H1 (cell line): ENCODE measurements at regions not wholly inside any gene's neighbourhood (a gene's known extent, or its start where the extent isn't known, plus 50 kb on each side); places are given as distances from the start of the nearest gene placed in this dataset.

ENCODE experiments used
- CTCF ChIA-PET: fragments of 300-600 bp; sonication (Branson Sonifier 250); formaldehyde crosslinking; loops from one replicate; lab custom pipeline; 2021; ENCODE audit not compliant: partially characterized antibody; lab: Charles Lee
- POLR2A ChIA-PET: fragments of 300-600 bp; sonication (Branson Sonifier 250); formaldehyde crosslinking; loops from one replicate; lab custom pipeline; 2021; ENCODE audit warnings: inconsistent platforms; ENCODE audit not compliant: partially characterized antibody; lab: Charles Lee
- DNase-seq, 2 experiments: peaks; one replicate each; pipeline versions ENCODE4 v3.0.0 to v3.0.0-alpha.2; 2010 to 2022; ENCODE audit warnings: low spot score in 2 of 2, low read depth in 1 of 2, mixed read lengths in 1 of 2
- FAIRE-seq: peaks from 2 replicates; lab custom pipeline; 2011; peaks lifted over from hg19 to GRCh38; lab: Jason Lieb, UNC
- H2AFZ ChIP-seq: 2 replicates; pipeline ENCODE4 v1.8.1; 2012; ENCODE audit warnings: low read length, inconsistent platforms
- H2AK5ac ChIP-seq: 2 replicates; pipeline ENCODE4 v1.6.1; 2013; ENCODE audit warnings: low read depth, low read length
- H2BK120ac ChIP-seq: replicated peaks from 2 replicates; pipeline ENCODE3; 2013; ENCODE audit warnings: low read depth, low read length, inconsistent platforms
- H2BK12ac ChIP-seq: 2 replicates; pipeline ENCODE4 v1.6.1; 2013; ENCODE audit warnings: low read depth, low read length
- H2BK15ac ChIP-seq: 2 replicates; pipeline ENCODE4 v1.6.1; 2013; ENCODE audit warnings: low read length
- H2BK20ac ChIP-seq: 2 replicates; pipeline ENCODE4 v1.6.1; 2013; ENCODE audit warnings: low read length
- H2BK5ac ChIP-seq: 2 replicates; pipeline ENCODE4 v1.6.1; 2013; ENCODE audit warnings: low read depth, low read length
- H3K14ac ChIP-seq: 2 replicates; pipeline ENCODE4 v1.6.1; 2013; ENCODE audit warnings: inconsistent platforms; ENCODE audit not compliant: insufficient read length
- H3K18ac ChIP-seq: 2 replicates; pipeline ENCODE4 v1.6.1; 2013; ENCODE audit warnings: low read length; ENCODE audit errors: extremely low read depth
- H3K23ac ChIP-seq: 2 replicates; pipeline ENCODE4 v1.6.1; 2013; ENCODE audit warnings: inconsistent platforms; ENCODE audit not compliant: insufficient read length
- H3K23me2 ChIP-seq: 2 replicates; pipeline ENCODE4 v1.6.1; 2013; ENCODE audit warnings: low read depth, low read length
- H3K27ac ChIP-seq: 2 replicates; pipeline ENCODE4 v1.6.1; 2011; ENCODE audit warnings: low read depth, low read length, inconsistent platforms
- H3K27me3 ChIP-seq, 4 experiments: replicated peaks in 1 of 4; 1 replicate in 1 of 4; 2 replicates in 3 of 4; pipeline versions ENCODE4 v1.6.1 to v1.8.1; 2011 to 2013; ENCODE audit warnings: low read length in 3 of 4, mild to moderate bottlenecking in 3 of 4, inconsistent platforms in 2 of 4, mixed read lengths in 2 of 4, moderate library complexity in 1 of 4; ENCODE audit not compliant: control insufficient read depth in 3 of 4, insufficient read depth in 3 of 4; ENCODE audit errors: extremely low read depth in 1 of 4
- H3K36me3 ChIP-seq, 4 experiments: 2 replicates each; pipeline versions ENCODE4 v1.6.1 to v1.8.1; 2011 to 2013; ENCODE audit warnings: mild to moderate bottlenecking in 4 of 4, low read length in 3 of 4, moderate library complexity in 2 of 4, control low read depth in 1 of 4, inconsistent platforms in 1 of 4; ENCODE audit not compliant: insufficient read depth in 4 of 4, control insufficient read depth in 2 of 4
- H3K4ac ChIP-seq: replicated peaks from 2 replicates; pipeline ENCODE3; 2013; ENCODE audit warnings: low read length, low read depth, mixed read lengths, inconsistent platforms; ENCODE audit not compliant: insufficient read length
- H3K4me1 ChIP-seq, 4 experiments: replicated peaks in 1 of 4; 1 replicate in 1 of 4; 2 replicates in 3 of 4; pipeline versions ENCODE4 v1.6.1 to v1.8.1; 2011 to 2013; ENCODE audit warnings: low read length in 3 of 4, inconsistent platforms in 2 of 4, mixed read lengths in 1 of 4; ENCODE audit not compliant: insufficient read depth in 4 of 4, control insufficient read depth in 3 of 4
- H3K4me2 ChIP-seq, 2 experiments: 2 replicates each; pipeline versions ENCODE4 v1.6.1 to v1.8.1; 2011 to 2013; ENCODE audit warnings: low read depth in 2 of 2, low read length in 2 of 2, control low read depth in 1 of 2, inconsistent platforms in 1 of 2, mild to moderate bottlenecking in 1 of 2; ENCODE audit not compliant: insufficient read depth in 1 of 2
- H3K4me3 ChIP-seq, 4 experiments: fragments of 200-600, 300-600 bp in 1 of 4; sonication (generic), shearing (Covaris generic), sonication (Bioruptor Twin) in 1 of 4; 2 replicates each; pipeline versions ENCODE4 v1.5.1 to v1.8.1; 2011 to 2016; ENCODE audit warnings: low read length in 4 of 4, low read depth in 3 of 4, control low read depth in 2 of 4, inconsistent platforms in 2 of 4, mild to moderate bottlenecking in 2 of 4, mixed read lengths in 1 of 4, moderate library complexity in 1 of 4; ENCODE audit not compliant: insufficient read depth in 2 of 4; ENCODE audit errors: extremely low read depth in 1 of 4
- H3K56ac ChIP-seq: replicated peaks from 2 replicates; pipeline ENCODE3; 2013; ENCODE audit warnings: low read depth, mild to moderate bottlenecking, mixed read lengths, low read length, inconsistent platforms; ENCODE audit not compliant: insufficient read length
- H3K79me1 ChIP-seq: 2 replicates; pipeline ENCODE4 v1.6.1; 2013; ENCODE audit warnings: low read depth, low read length, control low read depth
- H3K79me2 ChIP-seq, 2 experiments: 2 replicates each; pipeline versions ENCODE4 v1.6.1 to v1.8.1; 2012 to 2013; ENCODE audit warnings: low read length in 2 of 2, mild to moderate bottlenecking in 2 of 2, inconsistent platforms in 1 of 2; ENCODE audit not compliant: insufficient read depth in 2 of 2, control insufficient read depth in 1 of 2
- H3K9ac ChIP-seq, 4 experiments: replicated peaks in 1 of 4; 1 replicate in 1 of 4; 2 replicates in 3 of 4; pipeline versions ENCODE4 v1.6.1 to v1.8.1; 2011 to 2013; ENCODE audit warnings: low read depth in 3 of 4, low read length in 3 of 4, control low read depth in 2 of 4, mild to moderate bottlenecking in 2 of 4, moderate library complexity in 2 of 4, inconsistent platforms in 1 of 4; ENCODE audit errors: extremely low read depth in 1 of 4
- H3K9me3 ChIP-seq, 2 experiments: 2 replicates each; pipeline versions ENCODE4 v1.6.1 to v1.8.1; 2012 to 2013; ENCODE audit warnings: mild to moderate bottlenecking in 2 of 2, moderate library complexity in 2 of 2, control low read depth in 1 of 2, inconsistent platforms in 1 of 2, low read depth in 1 of 2, low read length in 1 of 2, mixed read lengths in 1 of 2; ENCODE audit not compliant: insufficient read depth in 2 of 2
- H4K20me1 ChIP-seq, 2 experiments: replicated peaks in 1 of 2; 2 replicates each; pipeline versions ENCODE3 to v1.8.1; 2011 to 2013; ENCODE audit warnings: inconsistent platforms in 2 of 2, low read length in 2 of 2, mild to moderate bottlenecking in 1 of 2; ENCODE audit not compliant: insufficient read depth in 2 of 2, control insufficient read depth in 1 of 2
- H4K5ac ChIP-seq: 2 replicates; pipeline ENCODE4 v1.6.1; 2013; ENCODE audit warnings: low read length, low read depth, mixed read lengths, inconsistent platforms; ENCODE audit not compliant: insufficient read length
- H4K8ac ChIP-seq: 2 replicates; pipeline ENCODE4 v1.8.0; 2013; ENCODE audit warnings: mild to moderate bottlenecking, moderate library complexity, low read length, inconsistent platforms; ENCODE audit not compliant: insufficient read depth; ENCODE audit errors: extremely low read depth
- H4K91ac ChIP-seq: replicated peaks from 2 replicates; pipeline ENCODE3; 2013; ENCODE audit warnings: low read length, mixed read lengths, inconsistent platforms; ENCODE audit not compliant: insufficient read length
- BRCA1 ChIP-seq: IDR thresholded peaks from 2 replicates; pipeline ENCODE4 v1.6.1; 2012; ENCODE audit warnings: low read depth, low read length, improper control_type of control experiment
- CBX5 ChIP-seq: fragments of 300-800, 300-1000 bp; sonication (generic); IDR thresholded peaks from 2 replicates; pipeline ENCODE4 v1.7.1; 2016; ENCODE audit warnings: antibody characterized with exemption, low read length, low read depth
- SRF ChIP-seq: IDR thresholded peaks from 2 replicates; pipeline ENCODE4 v1.6.1; 2011; ENCODE audit warnings: mild to moderate bottlenecking, low read depth, low read length, moderate library complexity
- TAF1 ChIP-seq: IDR thresholded peaks from 2 replicates; pipeline ENCODE4 v1.6.1; 2011; ENCODE audit warnings: mild to moderate bottlenecking, low read depth, low read length
- TBP ChIP-seq: IDR thresholded peaks from 2 replicates; pipeline ENCODE4 v1.6.1; 2011; ENCODE audit warnings: low read depth, low read length, improper control_type of control experiment
- YY1 ChIP-seq: IDR thresholded peaks from 2 replicates; pipeline ENCODE4 v1.6.1; 2011; ENCODE audit warnings: low read depth, mild to moderate bottlenecking, low read length
- ZNF274 ChIP-seq: IDR thresholded peaks from 2 replicates; pipeline ENCODE4 v1.7.0; 2012; ENCODE audit warnings: low read length, borderline replicate concordance; ENCODE audit errors: extremely low read depth
- WGBS, 2 experiments: shearing (Covaris generic) in 1 of 2; methylation state at CpG; one replicate each; pipeline versions ENCODE4 v1.1.6 to v1.1.7; 2013 to 2015; ENCODE audit warnings: low lambda C conversion rate in 2 of 2, mixed read lengths in 2 of 2, inconsistent platforms in 1 of 2, low coverage in 1 of 2, missing lambda C conversion rate in 1 of 2; ENCODE audit not compliant: insufficient replicate concordance in 2 of 2, insufficient coverage in 1 of 2, insufficient read length in 1 of 2; ENCODE audit errors: extremely low coverage in 1 of 2, missing lambda C conversion rate in 1 of 2; 5-methylcytosine and 5-hydroxymethylcytosine counted together
- TF ChIP-seq, protein P1 (sequence below): IDR thresholded peaks from 2 replicates; pipeline ENCODE4 v1.6.1; 2011; ENCODE audit warnings: low read depth, mild to moderate bottlenecking, low read length; ENCODE audit not compliant: insufficient read depth

- Histone ChIP-seq H3K4me3 (no peak overlapping the region), H3K18ac (no peak overlapping the region), H3K27ac (no peak overlapping the region)
- CTCF ChIA-PET = interaction anchor here (0.8 to 1.2 kb wide), 2 partner anchors 29 to 34 kb away, joined by 3 to 4 read pairs; no protein-coding TSS in a partner anchor
- no peak for TF ChIP-seq YY1
- no peak for TF ChIP-seq TBP
- TF ChIP-seq TAF1 = no peak
- TF ChIP-seq, protein P1, sequence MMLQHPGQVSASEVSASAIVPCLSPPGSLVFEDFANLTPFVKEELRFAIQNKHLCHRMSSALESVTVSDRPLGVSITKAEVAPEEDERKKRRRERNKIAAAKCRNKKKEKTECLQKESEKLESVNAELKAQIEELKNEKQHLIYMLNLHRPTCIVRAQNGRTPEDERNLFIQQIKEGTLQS = no peak
- TF ChIP-seq ZNF274 = no peak
- TF ChIP-seq BRCA1 = no peak
- no peak for TF ChIP-seq SRF
- TF ChIP-seq CBX5 = no peak
- TF ChIP-seq, all 59 proteins: peak for 0
- H2BK5ac ChIP-seq = no peak overlapping the region
- no peak overlapping the region for H2BK15ac ChIP-seq
- H3K4me1 ChIP-seq = no peaks in the 10 kb centered on the region
- H3K4me2 ChIP-seq = no peak overlapping the region
- H3K79me2 ChIP-seq = no peaks in the 10 kb centered on the region
- POLR2A ChIA-PET = no interaction called here
- H3K27me3 ChIP-seq = no peaks in the 10 kb centered on the region
- no peak overlapping the region for H2BK12ac ChIP-seq
- H3K23ac ChIP-seq = no peak overlapping the region
- H3K14ac ChIP-seq = no peak overlapping the region
- H3K4ac ChIP-seq = no peak overlapping the region
- H4K91ac ChIP-seq = no peak overlapping the region
- H3K79me1 ChIP-seq = no peaks in the 10 kb centered on the region
- peaks cover 3% of the 10 kb centered on the region; the same call in 1 of the 2 replicates for H3K23me2 ChIP-seq
- H3K9me3 ChIP-seq = no peaks in the 10 kb centered on the region
- H3K9ac ChIP-seq = no peak overlapping the region
- no peak overlapping the region for H3K56ac ChIP-seq
- H2AFZ ChIP-seq = no peak overlapping the region
- no peak overlapping the region for H2BK20ac ChIP-seq
- H3K36me3 ChIP-seq = no peaks in the 10 kb centered on the region
- no peak overlapping the region for H2AK5ac ChIP-seq
- FAIRE-seq (no peak), DNase-seq (no peak)
- no peak overlapping the region for H2BK120ac ChIP-seq
- no peak overlapping the region for H4K8ac ChIP-seq
- no peak overlapping the region for H4K5ac ChIP-seq
- peaks cover 0 to 4% of the 10 kb centered on the region in 2 experiments for H4K20me1 ChIP-seq
- WGBS, 2 experiments = 87% methylated on average over 5 of the region's 5 CpGs; no CpG with 5 or more reads in 1 of the 2 experiments
Observed at GRCh38 chr14:99006276-99006675, 265.7 kb downstream of the BCL11B start.
